H1 (cell line): ENCODE measurements at regions not wholly inside any gene's neighbourhood (a gene's known extent, or its start where the extent isn't known, plus 50 kb on each side); places are given as distances from the start of the nearest gene placed in this dataset.

Source experiments
- CHD2 ChIP-seq: IDR thresholded peaks from 2 replicates; pipeline ENCODE4 v1.6.1; 2012; ENCODE audit warnings: low read length, improper control_type of control experiment
- GABPA ChIP-seq: IDR thresholded peaks from 2 replicates; pipeline ENCODE4 v1.6.1; 2011; ENCODE audit warnings: mild to moderate bottlenecking, low read length, moderate library complexity, borderline replicate concordance; ENCODE audit not compliant: insufficient read depth
- KDM5A ChIP-seq: fragments of 200-600 bp; IDR thresholded peaks from 2 replicates; pipeline ENCODE4 v1.7.1; 2012; ENCODE audit warnings: mild to moderate bottlenecking, low read length, inconsistent platforms, mixed read lengths
- SIN3A ChIP-seq, 2 experiments: IDR thresholded peaks in 1 of 2; conservative IDR thresholded peaks in 1 of 2; 2 replicates each; pipeline ENCODE4 v1.6.1; 2011 to 2012; ENCODE audit warnings: low read length in 2 of 2, improper control_type of control experiment in 1 of 2, low read depth in 1 of 2, mild to moderate bottlenecking in 1 of 2
- SIX5 ChIP-seq: IDR thresholded peaks from 2 replicates; pipeline ENCODE4 v1.6.1; 2011; ENCODE audit warnings: mild to moderate bottlenecking, low read depth, low read length
- SRF ChIP-seq: IDR thresholded peaks from 2 replicates; pipeline ENCODE4 v1.6.1; 2011; ENCODE audit warnings: mild to moderate bottlenecking, low read depth, low read length, moderate library complexity
- TF ChIP-seq, protein P1 (sequence below): fragments of 300-600 bp; sonication (generic); IDR thresholded peaks from 2 replicates; pipeline ENCODE4 v1.7.1; 2012; ENCODE audit warnings: low read length, moderate library complexity, mild to moderate bottlenecking, inconsistent platforms; ENCODE audit not compliant: insufficient replicate concordance
- TF ChIP-seq, protein P2 (sequence below): IDR thresholded peaks from 2 replicates; pipeline ENCODE4 v1.6.1; 2012; ENCODE audit warnings: inconsistent platforms

DNA sequence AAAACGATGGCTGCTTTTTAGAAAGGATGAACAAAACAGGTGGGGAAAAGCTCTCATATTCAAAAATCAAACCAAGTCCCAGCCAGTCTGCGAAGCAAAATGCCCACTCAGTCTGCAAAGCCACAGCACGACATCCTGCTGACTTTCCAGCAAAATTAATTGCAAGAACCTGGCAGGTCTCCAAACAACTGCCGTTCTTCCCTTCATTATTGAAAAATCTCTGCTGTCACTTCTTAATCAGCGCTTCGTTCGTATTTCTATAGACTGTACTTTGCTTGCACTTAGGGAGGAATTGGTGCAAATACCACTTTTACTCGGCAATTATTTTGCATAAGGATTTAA, 222.4 kb downstream of the CBLN4 start (continued):
- TF ChIP-seq, protein P1, sequence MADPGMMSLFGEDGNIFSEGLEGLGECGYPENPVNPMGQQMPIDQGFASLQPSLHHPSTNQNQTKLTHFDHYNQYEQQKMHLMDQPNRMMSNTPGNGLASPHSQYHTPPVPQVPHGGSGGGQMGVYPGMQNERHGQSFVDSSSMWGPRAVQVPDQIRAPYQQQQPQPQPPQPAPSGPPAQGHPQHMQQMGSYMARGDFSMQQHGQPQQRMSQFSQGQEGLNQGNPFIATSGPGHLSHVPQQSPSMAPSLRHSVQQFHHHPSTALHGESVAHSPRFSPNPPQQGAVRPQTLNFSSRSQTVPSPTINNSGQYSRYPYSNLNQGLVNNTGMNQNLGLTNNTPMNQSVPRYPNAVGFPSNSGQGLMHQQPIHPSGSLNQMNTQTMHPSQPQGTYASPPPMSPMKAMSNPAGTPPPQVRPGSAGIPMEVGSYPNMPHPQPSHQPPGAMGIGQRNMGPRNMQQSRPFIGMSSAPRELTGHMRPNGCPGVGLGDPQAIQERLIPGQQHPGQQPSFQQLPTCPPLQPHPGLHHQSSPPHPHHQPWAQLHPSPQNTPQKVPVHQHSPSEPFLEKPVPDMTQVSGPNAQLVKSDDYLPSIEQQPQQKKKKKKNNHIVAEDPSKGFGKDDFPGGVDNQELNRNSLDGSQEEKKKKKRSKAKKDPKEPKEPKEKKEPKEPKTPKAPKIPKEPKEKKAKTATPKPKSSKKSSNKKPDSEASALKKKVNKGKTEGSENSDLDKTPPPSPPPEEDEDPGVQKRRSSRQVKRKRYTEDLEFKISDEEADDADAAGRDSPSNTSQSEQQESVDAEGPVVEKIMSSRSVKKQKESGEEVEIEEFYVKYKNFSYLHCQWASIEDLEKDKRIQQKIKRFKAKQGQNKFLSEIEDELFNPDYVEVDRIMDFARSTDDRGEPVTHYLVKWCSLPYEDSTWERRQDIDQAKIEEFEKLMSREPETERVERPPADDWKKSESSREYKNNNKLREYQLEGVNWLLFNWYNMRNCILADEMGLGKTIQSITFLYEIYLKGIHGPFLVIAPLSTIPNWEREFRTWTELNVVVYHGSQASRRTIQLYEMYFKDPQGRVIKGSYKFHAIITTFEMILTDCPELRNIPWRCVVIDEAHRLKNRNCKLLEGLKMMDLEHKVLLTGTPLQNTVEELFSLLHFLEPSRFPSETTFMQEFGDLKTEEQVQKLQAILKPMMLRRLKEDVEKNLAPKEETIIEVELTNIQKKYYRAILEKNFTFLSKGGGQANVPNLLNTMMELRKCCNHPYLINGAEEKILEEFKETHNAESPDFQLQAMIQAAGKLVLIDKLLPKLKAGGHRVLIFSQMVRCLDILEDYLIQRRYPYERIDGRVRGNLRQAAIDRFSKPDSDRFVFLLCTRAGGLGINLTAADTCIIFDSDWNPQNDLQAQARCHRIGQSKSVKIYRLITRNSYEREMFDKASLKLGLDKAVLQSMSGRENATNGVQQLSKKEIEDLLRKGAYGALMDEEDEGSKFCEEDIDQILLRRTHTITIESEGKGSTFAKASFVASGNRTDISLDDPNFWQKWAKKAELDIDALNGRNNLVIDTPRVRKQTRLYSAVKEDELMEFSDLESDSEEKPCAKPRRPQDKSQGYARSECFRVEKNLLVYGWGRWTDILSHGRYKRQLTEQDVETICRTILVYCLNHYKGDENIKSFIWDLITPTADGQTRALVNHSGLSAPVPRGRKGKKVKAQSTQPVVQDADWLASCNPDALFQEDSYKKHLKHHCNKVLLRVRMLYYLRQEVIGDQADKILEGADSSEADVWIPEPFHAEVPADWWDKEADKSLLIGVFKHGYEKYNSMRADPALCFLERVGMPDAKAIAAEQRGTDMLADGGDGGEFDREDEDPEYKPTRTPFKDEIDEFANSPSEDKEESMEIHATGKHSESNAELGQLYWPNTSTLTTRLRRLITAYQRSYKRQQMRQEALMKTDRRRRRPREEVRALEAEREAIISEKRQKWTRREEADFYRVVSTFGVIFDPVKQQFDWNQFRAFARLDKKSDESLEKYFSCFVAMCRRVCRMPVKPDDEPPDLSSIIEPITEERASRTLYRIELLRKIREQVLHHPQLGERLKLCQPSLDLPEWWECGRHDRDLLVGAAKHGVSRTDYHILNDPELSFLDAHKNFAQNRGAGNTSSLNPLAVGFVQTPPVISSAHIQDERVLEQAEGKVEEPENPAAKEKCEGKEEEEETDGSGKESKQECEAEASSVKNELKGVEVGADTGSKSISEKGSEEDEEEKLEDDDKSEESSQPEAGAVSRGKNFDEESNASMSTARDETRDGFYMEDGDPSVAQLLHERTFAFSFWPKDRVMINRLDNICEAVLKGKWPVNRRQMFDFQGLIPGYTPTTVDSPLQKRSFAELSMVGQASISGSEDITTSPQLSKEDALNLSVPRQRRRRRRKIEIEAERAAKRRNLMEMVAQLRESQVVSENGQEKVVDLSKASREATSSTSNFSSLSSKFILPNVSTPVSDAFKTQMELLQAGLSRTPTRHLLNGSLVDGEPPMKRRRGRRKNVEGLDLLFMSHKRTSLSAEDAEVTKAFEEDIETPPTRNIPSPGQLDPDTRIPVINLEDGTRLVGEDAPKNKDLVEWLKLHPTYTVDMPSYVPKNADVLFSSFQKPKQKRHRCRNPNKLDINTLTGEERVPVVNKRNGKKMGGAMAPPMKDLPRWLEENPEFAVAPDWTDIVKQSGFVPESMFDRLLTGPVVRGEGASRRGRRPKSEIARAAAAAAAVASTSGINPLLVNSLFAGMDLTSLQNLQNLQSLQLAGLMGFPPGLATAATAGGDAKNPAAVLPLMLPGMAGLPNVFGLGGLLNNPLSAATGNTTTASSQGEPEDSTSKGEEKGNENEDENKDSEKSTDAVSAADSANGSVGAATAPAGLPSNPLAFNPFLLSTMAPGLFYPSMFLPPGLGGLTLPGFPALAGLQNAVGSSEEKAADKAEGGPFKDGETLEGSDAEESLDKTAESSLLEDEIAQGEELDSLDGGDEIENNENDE, result no peak
- TF ChIP-seq SIN3A (conservative IDR thresholded peaks at IDR 0.05 in 1 of 2, IDR thresholded peaks at IDR 0.05 in 1 of 2; ENCODE audit: low read depth in 1 of 2, low read length in 2 of 2) (no peak), KDM5A (no peak), GABPA (no peak), SRF (no peak), CHD2 (no peak), SIX5 (no peak)
- TF ChIP-seq, protein P2, sequence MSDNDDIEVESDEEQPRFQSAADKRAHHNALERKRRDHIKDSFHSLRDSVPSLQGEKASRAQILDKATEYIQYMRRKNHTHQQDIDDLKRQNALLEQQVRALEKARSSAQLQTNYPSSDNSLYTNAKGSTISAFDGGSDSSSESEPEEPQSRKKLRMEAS, result no peak
